LoVo (cell line): ENCODE measurements at regions not wholly inside any gene's neighbourhood (a gene's known extent, or its start where the extent isn't known, plus 50 kb on each side); places are given as distances from the start of the nearest gene placed in this dataset.
A peak's percentile ranks its signal among the peaks of the same experiment; 100 is the strongest.
"Not testable (repeated sequence)": the region's sequence is repeated elsewhere in the genome, so short reads cannot be mapped to it uniquely, and the experiment has no call there.

Source experiments
- DNase-seq: peaks from one replicate; pipeline ENCODE4 v3.0.0-alpha.2; 2016; ENCODE audit warnings: low spot score

DNA sequence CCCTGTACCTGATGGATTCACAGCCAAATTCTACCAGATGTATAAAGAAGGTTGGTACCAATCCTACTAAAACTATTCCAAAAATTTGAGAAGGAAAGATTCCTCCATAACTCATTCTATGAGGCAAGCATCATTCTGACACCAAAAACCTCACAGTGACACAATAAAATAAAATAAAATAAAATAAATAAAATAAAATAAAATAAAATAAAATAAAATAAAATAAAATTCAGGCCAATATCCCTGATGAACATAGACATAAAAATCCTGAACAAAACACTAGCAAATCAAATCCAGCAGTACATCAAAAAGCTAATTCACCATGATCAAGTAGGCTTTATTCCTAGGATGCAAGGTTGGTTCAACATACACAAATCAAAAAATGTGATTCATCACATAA lies 108.1 kb downstream of the PROX1 start:
- DNase-seq, result not testable (repeated sequence)

GRCh38 chr1:214101246-214101645 lies 113.5 kb downstream of the PROX1 start:
- DNase-seq, result no peak

DNA sequence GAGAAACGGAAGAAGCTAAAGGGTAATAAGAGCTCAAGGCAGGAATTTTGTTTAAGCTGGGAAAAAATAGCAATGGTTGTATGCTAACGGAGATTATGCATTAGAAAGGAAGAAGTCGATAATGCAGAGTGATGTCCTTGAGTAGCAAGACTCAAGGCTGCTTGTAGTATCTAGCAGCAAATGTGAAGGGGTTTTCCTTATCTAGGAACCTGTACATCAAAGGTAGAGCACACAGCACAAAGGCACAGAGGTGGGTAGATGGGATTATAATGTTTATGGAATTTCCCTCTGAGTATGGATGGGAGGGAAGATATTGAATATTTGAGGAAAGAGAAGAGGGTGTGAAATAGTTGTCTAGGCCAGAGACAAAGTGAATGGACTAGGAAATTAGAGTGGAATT lies 114.1 kb downstream of the PROX1 start:
- no peak for DNase-seq

- DNase-seq, result peak; percentile 73
These were observed 115.1 kb downstream of the PROX1 start for GRCh38 chr1:214102907-214103306.

- DNase-seq, result no peak
These were observed 116.0 kb downstream of the PROX1 start for GRCh38 chr1:214103778-214104177.

GRCh38 chr1:214106375-214106774 lies 118.6 kb downstream of the PROX1 start:
- DNase-seq, result no peak

DNA sequence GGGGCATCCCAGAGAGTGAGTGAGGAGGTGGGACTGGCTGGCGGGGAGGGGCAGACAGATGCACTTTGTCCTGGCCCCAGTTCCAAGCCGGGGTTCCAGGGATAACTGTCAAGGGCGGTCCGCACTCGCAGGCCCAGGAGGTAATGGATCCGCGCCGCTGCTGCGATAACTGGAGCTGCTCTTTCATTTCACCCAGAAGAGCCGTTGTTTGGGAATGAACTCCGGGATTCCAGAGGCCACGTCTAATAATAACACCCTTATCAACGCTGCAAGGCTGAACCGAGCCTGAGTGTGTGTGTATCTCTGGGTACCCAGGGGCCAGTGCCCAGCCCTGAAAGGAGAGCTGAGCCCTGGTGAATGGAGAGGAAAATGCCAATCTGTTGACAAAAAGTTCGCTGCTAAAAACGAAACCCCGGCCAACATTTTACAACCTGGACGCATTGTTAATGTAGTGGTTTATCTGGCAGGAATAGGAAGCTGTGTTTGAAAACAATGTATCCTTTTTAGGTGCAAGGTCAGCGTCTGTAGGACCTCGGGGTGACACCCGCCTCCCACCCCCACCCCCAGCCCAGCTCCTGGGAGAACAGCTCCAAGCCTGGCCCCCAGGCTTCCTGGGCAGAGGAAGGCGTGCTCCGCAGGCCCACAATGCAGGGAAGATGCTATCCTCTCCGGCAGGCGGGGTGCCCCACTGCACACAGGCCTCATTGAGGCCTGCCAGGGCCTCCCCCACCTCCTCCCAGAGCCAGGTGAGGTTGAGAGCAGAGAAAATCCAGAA lies 119.7 kb downstream of the PROX1 start:
- DNase-seq, result no peak

DNA sequence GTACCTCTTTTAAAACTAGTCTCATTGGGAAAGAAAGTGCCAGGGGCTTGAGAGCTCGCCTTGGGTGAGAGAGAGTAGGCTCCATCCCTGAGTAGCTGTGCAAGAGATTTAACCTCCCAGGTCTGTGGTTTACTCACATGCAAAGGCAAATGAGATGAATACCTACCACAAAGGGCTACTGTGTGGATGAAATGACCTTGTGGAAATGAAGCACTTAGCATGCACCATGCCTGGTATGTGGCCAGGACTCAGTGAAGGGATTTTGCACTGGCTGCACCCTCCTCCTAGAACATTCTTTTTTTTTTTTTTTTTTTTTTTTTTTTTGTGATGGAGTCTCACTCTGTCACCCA lies 120.3 kb downstream of the PROX1 start:
- no peak for DNase-seq

DNA sequence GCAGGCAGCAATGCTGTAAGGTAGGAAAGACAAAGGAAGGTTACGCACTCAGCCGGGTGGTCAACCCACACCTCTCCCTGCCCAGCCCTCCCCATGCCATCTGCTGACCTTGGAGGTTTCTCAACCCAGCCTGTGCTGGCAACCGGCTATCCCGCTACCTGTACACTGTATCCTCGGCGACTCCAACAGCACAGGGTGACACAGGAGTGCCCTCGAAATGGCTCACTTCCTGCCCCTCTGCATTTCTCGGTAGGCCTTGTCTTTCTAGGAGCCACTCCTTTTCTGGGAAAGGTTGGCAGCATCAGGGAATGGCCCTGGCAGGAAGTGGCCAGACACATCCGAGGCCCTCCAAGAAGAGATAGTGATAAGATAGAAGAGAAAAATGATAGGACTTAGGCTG lies 124.0 kb downstream of the PROX1 start:
- DNase-seq, result no peak

DNA sequence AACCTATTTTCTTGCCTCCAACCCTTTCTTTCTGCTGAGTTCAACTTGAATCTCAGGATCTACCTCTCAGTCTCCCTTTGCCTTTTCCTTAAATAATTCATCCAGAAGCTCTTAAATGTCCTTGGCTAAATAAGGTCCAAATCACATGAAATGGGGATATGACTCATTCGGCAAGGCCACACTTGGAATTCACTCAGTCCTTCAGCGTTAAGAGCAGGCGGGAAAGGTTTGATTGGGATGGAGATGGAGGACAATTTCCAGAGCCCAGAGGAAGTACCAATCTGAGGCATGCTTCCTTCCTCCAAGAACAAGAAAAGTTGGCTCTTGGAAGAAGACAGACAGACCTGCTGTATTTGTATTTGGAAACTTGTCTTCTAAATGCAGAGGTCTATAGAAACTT lies 128.5 kb downstream of the PROX1 start:
- DNase-seq, result no peak

GRCh38 chr1:214117780-214118179 lies 130.0 kb downstream of the PROX1 start:
- no peak for DNase-seq

- no peak for DNase-seq
These were observed 132.4 kb downstream of the PROX1 start for GRCh38 chr1:214120191-214120590.

DNA sequence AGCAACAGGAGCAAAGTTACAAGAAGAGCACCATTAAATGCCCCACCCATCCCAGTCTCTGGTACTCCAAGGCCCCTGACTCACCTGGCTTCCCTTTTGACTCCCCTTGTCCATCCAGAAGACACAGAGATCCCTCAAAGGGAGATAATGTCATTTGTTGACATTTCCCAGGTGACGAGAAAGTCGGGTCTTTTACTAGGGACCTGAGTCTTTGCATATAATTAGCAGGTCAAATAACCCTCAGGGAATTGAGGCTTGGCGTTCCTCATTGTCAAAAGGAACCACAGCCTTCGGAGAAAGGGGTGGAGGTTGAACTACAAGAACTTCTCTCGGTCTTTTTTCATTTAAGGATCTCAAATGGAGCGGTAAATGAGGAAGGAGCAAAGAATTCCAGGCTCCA lies 133.2 kb downstream of the PROX1 start:
- DNase-seq, result no peak

- no peak for DNase-seq
These were observed 134.3 kb downstream of the PROX1 start for GRCh38 chr1:214122110-214122509.

DNA sequence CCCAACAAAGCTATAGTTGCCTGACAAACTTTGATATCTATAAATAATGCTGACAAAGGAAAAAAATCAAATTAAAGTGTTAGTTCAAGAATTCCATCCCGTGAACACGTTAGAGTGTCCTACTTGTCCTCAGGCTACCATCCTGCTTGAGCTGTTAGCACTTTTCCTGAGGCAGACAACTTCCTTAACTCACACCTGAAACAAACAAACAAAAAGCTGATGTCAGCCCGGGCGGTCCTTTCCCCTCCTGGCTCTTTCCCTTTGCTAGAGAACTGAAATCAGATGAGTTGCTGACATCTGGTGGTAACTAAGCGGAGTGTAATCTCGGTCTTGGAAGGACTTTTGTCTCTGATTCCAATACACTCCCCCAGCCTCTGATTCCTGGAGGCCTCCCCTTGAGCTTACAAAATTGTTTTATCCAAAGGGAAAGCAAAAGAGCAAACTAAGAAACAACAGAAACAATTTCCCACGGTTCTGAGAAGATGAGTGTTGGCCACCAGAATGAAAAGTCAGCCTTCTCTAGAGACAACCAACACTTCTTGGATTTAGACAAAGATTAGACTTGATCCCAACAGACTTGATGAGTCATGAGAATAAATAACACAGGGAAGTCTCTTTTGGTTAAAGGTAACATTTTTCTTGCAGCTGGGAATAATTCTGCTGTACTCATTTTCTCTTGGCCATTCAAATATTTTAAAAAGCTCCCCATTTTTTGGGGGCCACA lies 135.4 kb downstream of the PROX1 start:
- peak; percentile 73 for DNase-seq

- DNase-seq, result no peak
These were observed 136.6 kb downstream of the PROX1 start for GRCh38 chr1:214124281-214124805.

DNA sequence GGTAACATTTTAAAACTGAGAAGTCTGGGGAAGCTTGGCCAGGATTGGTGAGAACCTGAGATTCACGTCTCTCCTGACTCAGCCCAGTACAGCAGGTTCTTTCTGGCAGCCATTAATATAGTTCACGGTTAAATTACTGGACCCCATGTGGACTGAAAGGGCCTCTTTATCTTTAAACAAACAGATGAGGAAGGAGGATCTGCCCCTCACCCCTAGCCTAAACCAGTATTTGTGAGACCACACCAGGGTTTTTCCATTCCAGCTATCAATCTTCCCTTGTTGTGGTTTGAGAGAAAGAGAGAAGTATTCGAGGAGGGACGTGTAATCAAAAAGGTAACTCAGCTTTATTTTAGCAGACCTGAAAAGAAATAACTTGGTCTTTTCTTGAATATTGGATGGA lies 137.1 kb downstream of the PROX1 start:
- DNase-seq, result no peak

DNA sequence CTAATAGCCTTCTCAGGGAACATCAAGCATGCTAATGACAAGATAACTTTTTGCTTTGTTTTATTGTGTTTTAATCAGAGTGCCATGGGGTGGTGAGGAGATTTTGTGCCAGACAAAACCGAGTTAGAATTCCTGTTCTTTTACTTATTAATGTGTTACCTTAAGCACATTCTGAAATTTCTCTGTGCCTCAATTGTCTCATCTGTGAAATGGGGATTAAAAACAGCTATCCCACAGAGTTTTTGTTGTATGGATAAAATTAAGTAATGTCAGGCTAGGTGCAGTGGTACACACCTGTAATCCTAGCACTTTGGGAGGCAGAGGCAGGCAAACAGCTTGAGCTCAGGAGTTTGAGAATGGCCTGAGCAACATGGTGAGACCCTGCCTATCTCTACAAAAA lies 138.0 kb downstream of the PROX1 start:
- DNase-seq, result no peak

GRCh38 chr1:214126697-214127146 lies 138.9 kb downstream of the PROX1 start:
- no peak for DNase-seq

GRCh38 chr1:214127705-214128104 lies 139.9 kb downstream of the PROX1 start:
- DNase-seq, result no peak

DNA sequence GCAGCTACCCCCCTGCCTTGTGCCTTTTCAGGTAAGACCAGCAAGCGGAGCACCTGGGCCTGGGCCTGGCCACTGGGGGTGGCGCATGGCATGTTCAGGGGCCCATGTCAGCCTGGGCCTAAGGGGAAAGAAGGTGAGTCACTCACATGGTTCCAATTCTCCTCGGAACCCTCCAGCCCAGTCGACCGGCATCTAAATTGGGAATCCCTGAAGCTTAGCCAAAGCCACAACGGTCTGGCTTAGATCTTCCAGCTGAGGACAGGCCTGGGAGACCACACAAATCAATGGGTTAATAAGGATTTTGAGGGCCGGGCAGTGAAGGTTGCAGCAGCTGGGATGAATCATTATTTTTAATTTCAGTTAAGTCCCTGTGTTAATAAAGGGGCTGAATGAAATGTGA lies 145.1 kb upstream of the SMYD2 start:
- DNase-seq, result no peak

- DNase-seq, result no peak
These were observed 144.5 kb upstream of the SMYD2 start for GRCh38 chr1:214136324-214136919.

DNA sequence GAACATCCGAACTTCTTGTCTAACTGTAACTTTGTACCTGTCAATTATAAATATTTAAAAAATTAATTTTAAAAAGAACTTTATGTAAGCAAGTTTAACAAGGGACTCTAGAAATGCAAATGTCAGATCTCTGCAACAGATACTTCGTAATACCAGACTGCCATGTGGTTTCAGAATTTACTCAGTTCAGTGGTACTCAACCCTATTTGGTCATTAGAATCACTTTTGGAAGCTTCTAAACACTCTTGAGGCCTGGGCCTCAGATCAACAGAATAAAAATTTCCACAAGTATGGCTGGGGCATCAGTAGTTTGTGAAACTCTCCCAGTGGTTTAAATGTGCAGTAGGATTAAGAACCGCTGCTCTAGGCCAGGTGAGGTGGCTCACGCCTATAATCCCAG lies 139.5 kb upstream of the SMYD2 start:
- DNase-seq, result no peak
